K562 (cell line): ENCODE measurements at regions not wholly inside any gene's neighbourhood (a gene's known extent, or its start where the extent isn't known, plus 50 kb on each side); places are given as distances from the start of the nearest gene placed in this dataset.
"Not testable (repeated sequence)": the region's sequence is repeated elsewhere in the genome, so short reads cannot be mapped to it uniquely, and the experiment has no call there.

Experiments used
- ATAC-seq: fragments of 200-7000 bp; cut with Tn5 transposase; 3 replicates; pipeline ENCODE4 v1.9.1; 2020; ENCODE audit warnings: moderate library complexity
- BruUV-seq: library from RNA; stranded (reverse); fragments of 400-500 nt; replicated peaks from 2 replicates; lab custom pipeline; 2021; lab: Mats Ljungman, UMichigan
- CTCF ChIA-PET: fragments of 300-600 bp; formaldehyde crosslinking; extraction: SDS; loops from one replicate; lab custom pipeline; 2021; ENCODE audit warnings: low intra/inter-chr PET ratio; lab: Yijun Ruan, JAX
- POLR2A ChIA-PET: fragments of 300-600, 350-650 bp; sonication (Branson Sonifier 250); formaldehyde crosslinking; extraction: SDS; loops from one replicate; lab custom pipeline; 2021; ENCODE audit warnings: antibody characterized with exemption, inconsistent platforms; lab: Yijun Ruan, JAX
- DNase-seq, 4 experiments: peaks; one replicate each; pipeline versions ENCODE4 v3.0.0 to v3.0.0-alpha.2; 2011 to 2018; ENCODE audit warnings: low spot score in 3 of 4, mixed read lengths in 3 of 4; ENCODE audit errors: extremely low read depth in 1 of 4
- FAIRE-seq: peaks from 2 replicates; lab custom pipeline; 2011; peaks lifted over from hg19 to GRCh38; lab: Jason Lieb, UNC
- H2AFZ ChIP-seq: 2 replicates; pipeline ENCODE4 v1.6.0; 2011; ENCODE audit warnings: low read depth, low read length, control low read depth, inconsistent platforms
- H3K27ac ChIP-seq: fragments of 200-600 bp; 3 replicates; pipeline ENCODE4 v1.8.0; 2011; ENCODE audit warnings: low read depth, mild to moderate bottlenecking, control low read depth, inconsistent platforms, low read length, moderate library complexity, mixed read lengths; ENCODE audit errors: extremely low read depth
- H3K27me3 ChIP-seq, 2 experiments: fragments of 300-600 bp in 1 of 2; 2 replicates in 1 of 2; 3 replicates in 1 of 2; pipeline versions ENCODE4 v1.6.0 to v1.8.0; 2011; ENCODE audit warnings: inconsistent platforms in 2 of 2, low read length in 2 of 2, mild to moderate bottlenecking in 1 of 2, mixed read lengths in 1 of 2, moderate library complexity in 1 of 2; ENCODE audit not compliant: control insufficient read depth in 2 of 2, insufficient read depth in 2 of 2
- H3K36me3 ChIP-seq: fragments of 300-600 bp; 3 replicates; pipeline ENCODE4 v1.8.0; 2011; ENCODE audit warnings: mild to moderate bottlenecking, low read length, inconsistent platforms; ENCODE audit not compliant: control insufficient read depth, insufficient read depth
- H3K4me1 ChIP-seq, 2 experiments: fragments of 200-600 bp in 1 of 2; replicated peaks in 1 of 2; 2 replicates in 1 of 2; 3 replicates in 1 of 2; pipeline versions ENCODE4 v1.5.1 to v1.8.0; 2011; ENCODE audit warnings: inconsistent platforms in 2 of 2, low read length in 2 of 2, mild to moderate bottlenecking in 1 of 2, mixed read lengths in 1 of 2, moderate library complexity in 1 of 2; ENCODE audit not compliant: control insufficient read depth in 2 of 2, insufficient read depth in 2 of 2
- H3K4me2 ChIP-seq: 2 replicates; pipeline ENCODE4 v1.6.1; 2011; ENCODE audit warnings: low read length, control low read depth, inconsistent platforms, mixed read lengths; ENCODE audit not compliant: insufficient read depth
- H3K4me3 ChIP-seq: fragments of 200-600 bp; sonication (generic), shearing (Covaris generic); 2 replicates; pipeline ENCODE4 v1.5.1; 2016; ENCODE audit warnings: control low read depth, inconsistent platforms
- H3K79me2 ChIP-seq: fragments of 200-600 bp; 3 replicates; pipeline ENCODE4 v1.8.0; 2011; ENCODE audit warnings: low read length, inconsistent platforms; ENCODE audit not compliant: control insufficient read depth, insufficient read depth
- H3K9ac ChIP-seq, 2 experiments: 2 replicates each; pipeline versions ENCODE4 v1.6.0 to v1.6.1; 2011; ENCODE audit warnings: low read depth in 2 of 2, low read length in 2 of 2, control low read depth in 1 of 2, inconsistent platforms in 1 of 2, mild to moderate bottlenecking in 1 of 2, mixed read lengths in 1 of 2; ENCODE audit not compliant: insufficient read depth in 1 of 2
- H3K9me1 ChIP-seq: one replicate; pipeline ENCODE4 v1.6.0; 2011; ENCODE audit warnings: inconsistent platforms, mild to moderate bottlenecking, low read length, moderate library complexity; ENCODE audit not compliant: control insufficient read depth, insufficient read depth
- H3K9me3 ChIP-seq: replicated peaks from 2 replicates; pipeline ENCODE4 v1.5.1; 2011; ENCODE audit warnings: low read depth, low read length, inconsistent platforms; ENCODE audit not compliant: control insufficient read depth, insufficient read depth
- H4K20me1 ChIP-seq: replicated peaks from 2 replicates; pipeline ENCODE4 v1.6.1; 2011; ENCODE audit warnings: low read length, inconsistent platforms, mixed read lengths; ENCODE audit not compliant: control insufficient read depth, insufficient read depth
- ARID3A ChIP-seq: IDR thresholded peaks from 2 replicates; pipeline ENCODE4 v1.6.1; 2012; ENCODE audit warnings: low read depth, low read length, improper control_type of control experiment, borderline replicate concordance
- EP300 ChIP-seq: IDR thresholded peaks from 2 replicates; pipeline ENCODE4 v1.6.1; 2012; ENCODE audit warnings: low read length, improper control_type of control experiment
- ILK ChIP-seq: fragments of 450-650 bp; IDR thresholded peaks from 2 replicates; pipeline ENCODE4 v1.6.1; 2016; ENCODE audit warnings: missing genetic modification characterization, low read depth, mild to moderate bottlenecking, missing compliant biosample characterization, moderate library complexity, borderline replicate concordance
- RFX5 ChIP-seq: IDR thresholded peaks from 2 replicates; pipeline ENCODE4 v1.6.1; 2011; ENCODE audit warnings: low read depth, mild to moderate bottlenecking, improper control_type of control experiment, low read length
- ZBTB7A ChIP-seq: IDR thresholded peaks from 2 replicates; pipeline ENCODE4 v1.6.1; 2011; ENCODE audit warnings: low read depth, mild to moderate bottlenecking, low read length, moderate library complexity, borderline replicate concordance; ENCODE audit not compliant: control insufficient read depth
- WGBS: fragments of 100-300 bp; shearing (Covaris generic); methylation state at CpG from one replicate; pipeline ENCODE4 v1.1.6; 2016; ENCODE audit warnings: low coverage, mixed read lengths; ENCODE audit not compliant: insufficient coverage; ENCODE audit errors: missing lambda C conversion rate; 5-methylcytosine and 5-hydroxymethylcytosine counted together
- in situ Hi-C: fragments of 300-500 bp; cut with MboI; formaldehyde crosslinking; loops from 4 replicates; pipeline ENCODE4 v1.15.0; 2018; ENCODE audit warnings: inconsistent platforms, mixed read lengths
- intact Hi-C: fragments of 100-400 bp; cut with micrococcal nuclease; formaldehyde crosslinking; loops from 2 replicates; pipeline ENCODE4 v1.14.2; 2022

GRCh38 chr10:20573924-20574323 lies 323.2 kb downstream of the NEBL start (continued):
- no peak for TF ChIP-seq ARID3A
- TF ChIP-seq ILK: no peak
- no peak for TF ChIP-seq RFX5
- TF ChIP-seq EP300: no peak
- TF ChIP-seq ZBTB7A: no peak

- H3K79me2 ChIP-seq, CTCF ChIA-PET, DNase-seq, ATAC-seq, BruUV-seq, H3K4me3 ChIP-seq, intact Hi-C loops, H3K36me3 ChIP-seq, H3K9me1 ChIP-seq, POLR2A ChIA-PET, H2AFZ ChIP-seq, H3K9me3 ChIP-seq, H3K27ac ChIP-seq, H3K27me3 ChIP-seq, in situ Hi-C loops, H3K9ac ChIP-seq, H3K4me2 ChIP-seq, H4K20me1 ChIP-seq, FAIRE-seq, H3K4me1 ChIP-seq: not testable (repeated sequence)
- WGBS: 5% methylated on average over 6 of the region's 7 CpGs
These were observed 341.1 kb downstream of the NEBL start for GRCh38 chr10:20555990-20556389.
